SU-DHL-6 (cell line): ENCODE measurements at regions not wholly inside any gene's neighbourhood (a gene's known extent, or its start where the extent isn't known, plus 50 kb on each side); places are given as distances from the start of the nearest gene placed in this dataset.

Source experiments
- H2AFZ ChIP-seq: fragments of 200-600 bp; sonication (generic); 2 replicates; pipeline ENCODE4 v1.6.1; 2014; ENCODE audit warnings: low read depth, mild to moderate bottlenecking, moderate library complexity, mixed read lengths, antibody characterized with exemption, low read length; ENCODE audit not compliant: severe bottlenecking
- H3F3A ChIP-seq: fragments of 200-600 bp; shearing (Covaris generic); 2 replicates; pipeline ENCODE4 v1.6.0; 2016; ENCODE audit warnings: antibody characterized with exemption, mild to moderate bottlenecking; ENCODE audit not compliant: insufficient read depth
- H3K27ac ChIP-seq: fragments of 200-600 bp; sonication (generic); 2 replicates; pipeline ENCODE4 v1.5.1; 2016; ENCODE audit warnings: low read depth, mild to moderate bottlenecking, low read length, moderate library complexity, mixed read lengths
- H3K27me3 ChIP-seq: fragments of 200-600 bp; sonication (generic), shearing (Covaris generic); 2 replicates; pipeline ENCODE4 v1.6.0; 2014; ENCODE audit warnings: mild to moderate bottlenecking, low read length
- H3K36me3 ChIP-seq: fragments of 200-600 bp; sonication (generic); 2 replicates; pipeline ENCODE4 v1.6.1; 2014; ENCODE audit warnings: mild to moderate bottlenecking, low read length, mixed read lengths
- H3K4me2 ChIP-seq: fragments of 300-600, 200-600 bp; shearing (Covaris generic), sonication (generic); 2 replicates; pipeline ENCODE4 v1.6.0; 2014; ENCODE audit warnings: low read length, low read depth, mild to moderate bottlenecking; ENCODE audit not compliant: poor library complexity, severe bottlenecking
- H3K4me3 ChIP-seq: fragments of 200-600 bp; sonication (generic); 2 replicates; pipeline ENCODE4 v1.5.1; 2014; ENCODE audit warnings: antibody characterized with exemption, low read length, mild to moderate bottlenecking, mixed read lengths; ENCODE audit not compliant: insufficient read depth, poor library complexity, severe bottlenecking
- H3K79me2 ChIP-seq: fragments of 200-600 bp; sonication (generic); 2 replicates; pipeline ENCODE4 v1.6.1; 2014; ENCODE audit warnings: mild to moderate bottlenecking, low read length, moderate library complexity; ENCODE audit not compliant: insufficient read depth
- H3K9ac ChIP-seq: fragments of 200-600 bp; sonication (generic); 2 replicates; pipeline ENCODE4 v1.7.0; 2014; ENCODE audit warnings: mild to moderate bottlenecking, low read length
- H3K9me2 ChIP-seq: fragments of 200-600 bp; sonication (generic); replicated peaks from 2 replicates; pipeline ENCODE4 v1.6.1; 2014; ENCODE audit warnings: low read length; ENCODE audit not compliant: insufficient read depth
- H3K9me3 ChIP-seq: fragments of 200-600 bp; sonication (generic); 2 replicates; pipeline ENCODE4 v1.6.1; 2014; ENCODE audit warnings: low read length, mixed read lengths; ENCODE audit not compliant: insufficient read depth
- H4K20me1 ChIP-seq: fragments of 200-600 bp; sonication (generic); 2 replicates; pipeline ENCODE4 v1.6.1; 2014; ENCODE audit warnings: low read depth, mild to moderate bottlenecking, antibody characterized with exemption, low read length, moderate library complexity, mixed read lengths
- CTCF ChIP-seq: fragments of 200-600 bp; sonication (generic); IDR thresholded peaks from one replicate; pipeline ENCODE4 v1.5.1; 2017; ENCODE audit warnings: antibody characterized with exemption, mild to moderate bottlenecking, low read length, moderate library complexity; ENCODE audit not compliant: insufficient read depth, poor library complexity, severe bottlenecking
- EZH2phosphoT487 ChIP-seq: fragments of 200-600 bp; sonication (generic), shearing (Covaris generic); conservative IDR thresholded peaks from 2 replicates; pipeline ENCODE4 v1.6.1; 2018; ENCODE audit warnings: mild to moderate bottlenecking, antibody characterized with exemption, low read length, moderate library complexity, mixed read lengths

DNA sequence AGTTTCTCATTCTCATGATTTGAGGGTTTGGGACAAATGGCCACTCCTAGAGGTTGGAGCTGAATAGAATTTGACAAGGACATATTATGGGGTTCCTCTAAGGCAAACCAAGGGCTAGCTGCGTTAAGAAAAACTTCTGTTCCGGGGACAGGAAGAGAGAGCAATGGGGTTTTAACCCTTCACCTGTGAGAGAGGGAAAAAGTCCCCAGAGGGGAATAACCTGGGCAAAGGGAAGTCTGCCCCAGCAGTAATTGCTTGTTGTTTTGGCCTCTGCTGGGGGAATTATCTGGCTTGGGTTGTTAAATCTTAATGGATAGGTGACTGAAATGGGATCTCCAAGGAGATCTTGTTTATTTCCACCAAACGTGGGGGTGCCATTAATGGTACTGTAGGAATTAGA lies 110.1 kb upstream of the MOCS2 start:
- H2AFZ ChIP-seq: no peak overlapping the region
- no peak overlapping the region for H3K4me2 ChIP-seq
- no peak overlapping the region for H3K4me3 ChIP-seq
- no peaks in the 10 kb centered on the region for H3F3A ChIP-seq
- H3K9ac ChIP-seq: no peak overlapping the region
- TF ChIP-seq EZH2phosphoT487 (no peak), CTCF (no peak)
- H3K36me3 ChIP-seq: no peaks in the 10 kb centered on the region
- no peaks in the 10 kb centered on the region for H3K27me3 ChIP-seq
- H3K27ac ChIP-seq: no peak overlapping the region
- no peaks in the 10 kb centered on the region for H4K20me1 ChIP-seq
- H3K9me2 ChIP-seq: no peaks in the 10 kb centered on the region; the same call in 1 of the 2 replicates
- no peaks in the 10 kb centered on the region for H3K9me3 ChIP-seq
- no peaks in the 10 kb centered on the region for H3K79me2 ChIP-seq

DNA sequence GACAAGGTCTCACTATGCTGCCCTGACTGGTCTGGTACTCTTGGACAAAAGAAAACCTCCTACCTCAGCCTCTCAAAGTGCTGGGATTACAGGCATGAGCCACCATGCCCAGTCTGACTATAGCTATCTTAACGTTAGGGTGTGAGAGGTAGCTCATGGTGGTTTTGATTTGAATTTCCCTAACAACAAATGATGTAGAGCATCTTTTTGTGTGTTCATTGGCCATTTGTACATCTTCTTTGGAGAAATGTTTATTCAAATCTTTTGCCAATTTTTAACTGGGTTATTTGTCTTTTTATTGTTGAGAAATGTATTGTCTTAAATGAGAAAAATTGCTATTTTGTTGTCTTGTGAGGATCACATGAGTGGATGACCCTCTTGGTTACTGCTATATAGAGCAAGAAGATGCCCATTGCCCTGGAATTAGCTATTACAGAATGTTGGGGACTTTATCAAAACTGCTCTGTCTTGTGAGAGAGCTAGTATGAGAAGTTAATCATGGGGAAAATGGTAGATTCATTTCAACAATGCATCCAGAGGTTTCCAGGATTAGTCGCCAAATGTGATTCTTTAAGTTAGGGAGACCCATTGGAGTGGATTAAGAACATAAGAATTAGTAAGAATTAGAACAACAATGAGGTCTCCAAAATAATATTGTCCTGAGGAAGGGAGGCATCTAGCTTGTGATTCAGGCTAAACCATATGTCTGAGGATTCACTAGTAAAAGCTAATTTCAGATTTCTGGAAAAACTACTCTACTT lies 124.3 kb upstream of the MOCS2 start:
- H3K4me2 ChIP-seq: no peak overlapping the region

GRCh38 chr5:53236683-53237082 lies 127.1 kb upstream of the MOCS2 start:
- H3K79me2 ChIP-seq: no peaks in the 10 kb centered on the region
- H3K4me2 ChIP-seq: no peak overlapping the region
- no peak for TF ChIP-seq EZH2phosphoT487
- no peak for TF ChIP-seq CTCF
- H3K27me3 ChIP-seq: no peaks in the 10 kb centered on the region
- no peaks in the 10 kb centered on the region for H3K36me3 ChIP-seq
- no peak overlapping the region for H3K4me3 ChIP-seq
- H3K9me2 ChIP-seq: no peaks in the 10 kb centered on the region
- no peaks in the 10 kb centered on the region for H4K20me1 ChIP-seq
- H2AFZ ChIP-seq: no peak overlapping the region
- H3F3A ChIP-seq: no peaks in the 10 kb centered on the region
- H3K9ac ChIP-seq: no peak overlapping the region
- no peak overlapping the region for H3K27ac ChIP-seq
- no peaks in the 10 kb centered on the region for H3K9me3 ChIP-seq

More for the DNA sequence above, 124.3 kb upstream of the MOCS2 start:
- H3F3A ChIP-seq: no peaks in the 10 kb centered on the region
- no peak overlapping the region for H3K4me3 ChIP-seq
- H3K9me3 ChIP-seq: no peaks in the 10 kb centered on the region
- no peaks in the 10 kb centered on the region for H3K36me3 ChIP-seq
- TF ChIP-seq EZH2phosphoT487 (no peak), CTCF (no peak)
- H3K27me3 ChIP-seq: no peaks in the 10 kb centered on the region
- H3K79me2 ChIP-seq: no peaks in the 10 kb centered on the region
- H3K9me2 ChIP-seq: no peaks in the 10 kb centered on the region
- H4K20me1 ChIP-seq: no peaks in the 10 kb centered on the region
- no peak overlapping the region for H3K9ac ChIP-seq
- H2AFZ ChIP-seq: no peak overlapping the region
- no peak overlapping the region for H3K27ac ChIP-seq
